ENCODE measurements at regions not wholly inside any gene's neighbourhood (a gene's known extent, or its start where the extent isn't known, plus 50 kb on each side); places are given as distances from the start of the nearest gene placed in this dataset.
"Not testable (repeated sequence)": the region's sequence is repeated elsewhere in the genome, so short reads cannot be mapped to it uniquely, and the experiment has no call there.

GRCh38 chr20:11976966-11977365, 59.3 kb downstream of the BTBD3 start:
- DNase-seq, result no peak

DNA sequence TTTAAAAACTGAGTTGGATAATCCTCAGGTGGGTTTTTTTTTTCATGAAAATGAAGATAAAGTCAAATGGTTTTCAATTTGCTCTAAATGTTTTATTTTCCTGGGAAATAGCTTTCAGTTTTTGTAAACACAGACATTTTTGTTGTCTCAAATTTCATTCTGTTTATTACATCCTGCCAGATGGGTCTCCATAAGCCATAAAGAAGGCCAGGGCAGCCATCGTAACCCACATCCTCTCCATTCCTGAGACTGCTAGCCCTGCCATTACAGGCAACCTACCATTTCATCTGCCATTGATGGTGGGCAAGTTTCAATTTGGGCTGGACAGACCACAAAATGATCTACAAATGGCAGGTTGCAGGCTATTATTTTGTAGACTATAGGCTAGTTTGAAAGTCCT, 60.8 kb downstream of the BTBD3 start:
- no peak for DNase-seq

DNA sequence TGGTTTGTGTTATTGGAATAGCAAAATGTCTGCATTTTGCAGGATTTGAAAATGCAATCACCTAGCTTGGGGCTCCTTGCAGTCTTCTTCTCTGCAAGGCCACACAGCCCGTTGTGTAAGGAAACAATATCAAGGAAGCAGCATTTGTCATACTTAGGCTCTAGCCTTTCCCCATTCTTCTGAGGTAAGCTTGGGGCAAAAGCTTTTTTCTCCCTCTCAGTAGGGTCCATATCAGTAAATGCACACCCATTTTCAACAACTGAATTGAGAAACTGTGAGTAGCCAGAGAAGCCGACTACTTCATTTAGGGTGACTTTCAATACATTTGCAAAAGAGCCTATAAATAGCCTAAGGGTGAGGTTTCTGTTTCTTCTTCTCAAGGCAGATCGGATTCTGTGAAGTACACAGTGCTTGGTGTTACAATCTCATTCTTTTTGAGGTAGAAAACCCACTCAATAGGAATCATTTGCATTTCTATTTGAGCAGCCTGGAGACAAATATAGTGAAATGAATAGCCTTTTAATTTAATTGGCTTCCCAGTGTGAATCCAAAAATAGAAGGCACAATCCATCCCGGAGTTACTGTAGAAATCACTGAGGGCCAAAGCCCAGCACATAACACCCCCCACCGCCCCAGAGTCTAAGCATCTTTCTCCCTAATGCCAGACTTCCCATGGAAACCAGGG, 61.8 kb downstream of the BTBD3 start:
- no peak for DNase-seq

GRCh38 chr20:11980263-11980662, 62.6 kb downstream of the BTBD3 start:
- DNase-seq, result no peak

DNA sequence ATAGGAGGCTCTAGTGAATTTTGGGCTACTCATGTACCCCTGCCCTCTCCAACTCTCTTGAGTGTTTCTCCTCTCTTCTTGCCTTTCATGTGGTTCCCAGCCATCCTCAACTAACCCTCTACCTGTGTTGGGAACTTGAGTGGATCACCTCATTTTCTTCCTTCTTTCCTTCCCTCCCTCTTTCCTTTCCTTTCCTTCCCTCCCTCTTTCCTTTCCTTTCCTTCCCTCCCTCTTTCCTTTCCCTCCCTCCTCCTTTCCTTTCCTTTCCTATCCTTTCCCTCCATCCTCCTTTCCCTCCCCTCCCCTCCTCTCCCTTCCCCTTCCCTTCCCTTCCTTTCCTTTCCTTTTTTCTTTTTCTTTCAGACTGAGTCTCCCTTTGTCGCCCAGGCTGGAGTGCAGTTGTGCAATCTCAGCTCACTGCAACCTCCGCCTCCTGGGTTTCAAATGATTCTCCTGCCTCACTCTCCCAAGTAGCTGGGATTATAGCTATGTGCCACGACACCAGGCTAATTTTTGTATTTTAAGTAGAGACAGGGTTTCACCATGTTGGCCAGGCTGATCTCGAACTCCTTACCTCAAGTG, 63.8 kb downstream of the BTBD3 start:
- DNase-seq, result no peak

GRCh38 chr20:11982289-11982954, 64.7 kb downstream of the BTBD3 start:
- DNase-seq, result no peak

- no peak for DNase-seq
Measured at GRCh38 chr20:11982955-11983470, 65.3 kb downstream of the BTBD3 start.

GRCh38 chr20:11986954-11987353, 69.3 kb downstream of the BTBD3 start:
- no peak for DNase-seq

DNA sequence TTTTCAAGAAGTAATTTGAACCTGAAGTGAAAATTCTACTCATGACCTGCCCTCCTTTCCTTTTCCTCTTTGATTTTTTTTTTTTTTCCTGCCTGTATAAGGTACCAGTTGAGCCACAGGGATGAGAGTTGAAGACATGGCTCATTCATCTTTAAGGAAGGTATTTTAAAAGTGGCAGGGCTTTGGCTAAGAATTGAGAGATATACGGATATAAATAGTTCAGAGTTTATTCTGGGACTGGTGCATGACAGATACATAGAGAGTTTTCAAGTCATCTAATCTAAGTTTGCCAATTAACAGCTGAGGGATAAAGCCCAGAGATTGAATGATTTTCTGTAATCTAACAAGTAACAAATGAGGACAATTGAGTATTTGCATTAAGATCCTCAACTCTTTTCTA, 69.8 kb downstream of the BTBD3 start:
- DNase-seq, result no peak

- no peak for DNase-seq
Measured at GRCh38 chr20:11989018-11989771, 71.5 kb downstream of the BTBD3 start.

- no peak for DNase-seq
Measured at GRCh38 chr20:11992426-11992825, 74.7 kb downstream of the BTBD3 start.

GRCh38 chr20:11993886-11994461, 76.3 kb downstream of the BTBD3 start:
- no peak for DNase-seq

- DNase-seq, result no peak
Measured at GRCh38 chr20:11995805-11996567, 78.3 kb downstream of the BTBD3 start.

- not testable (repeated sequence) for DNase-seq
Measured at GRCh38 chr20:12004776-12005175, 87.1 kb downstream of the BTBD3 start.

DNA sequence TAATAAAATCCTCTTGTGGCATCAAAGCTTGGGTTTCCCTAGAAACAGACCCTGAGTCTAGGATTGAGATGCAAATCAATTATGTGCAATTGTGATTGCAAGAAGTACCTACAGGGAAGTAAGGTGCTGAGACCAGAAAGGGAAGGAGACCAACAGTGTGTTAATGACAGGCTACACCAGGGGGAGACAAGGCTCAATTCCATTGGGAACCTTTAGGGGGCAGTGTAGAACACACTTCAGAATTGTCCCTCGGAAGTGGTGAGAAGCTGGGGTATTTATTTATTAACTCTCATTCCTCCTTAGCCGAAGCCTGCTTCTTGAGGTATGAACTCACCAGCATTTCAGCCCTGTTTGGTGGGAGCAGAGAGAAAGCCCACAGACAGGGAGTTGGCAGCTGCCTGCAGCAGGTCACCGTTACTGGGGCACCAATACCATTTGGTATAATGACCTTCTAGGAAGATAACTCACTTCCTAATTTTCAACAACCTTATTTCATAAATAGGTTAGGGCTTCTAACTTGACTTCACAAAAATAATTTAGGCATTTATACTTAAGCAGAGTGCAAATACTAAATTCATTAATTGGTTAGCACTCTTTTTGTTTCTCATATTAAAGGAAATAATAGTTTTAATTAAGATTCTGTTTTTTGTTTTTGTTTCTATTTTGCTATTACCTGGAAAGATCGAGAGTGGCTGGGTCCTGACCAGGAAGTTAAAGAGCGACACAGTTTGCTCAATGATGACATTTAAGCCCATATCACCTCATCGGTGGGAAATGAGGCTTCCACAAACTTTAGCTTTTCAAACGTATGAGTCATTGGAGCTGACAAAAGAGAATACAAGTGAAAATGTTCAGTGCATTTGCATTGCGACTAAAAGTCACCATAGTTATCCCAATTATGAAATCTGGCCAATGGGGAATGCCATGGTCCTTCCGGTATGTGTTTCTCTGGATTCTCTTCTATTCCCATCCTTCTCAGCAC, 94.8 kb downstream of the BTBD3 start:
- DNase-seq, result peak; percentile 12

- DNase-seq, result no peak
Measured at GRCh38 chr20:12014276-12014675, 96.6 kb downstream of the BTBD3 start.

- DNase-seq, result no peak
Measured at GRCh38 chr20:12014736-12015135, 97.0 kb downstream of the BTBD3 start.

GRCh38 chr20:12016291-12016690, 98.6 kb downstream of the BTBD3 start:
- no peak for DNase-seq

DNA sequence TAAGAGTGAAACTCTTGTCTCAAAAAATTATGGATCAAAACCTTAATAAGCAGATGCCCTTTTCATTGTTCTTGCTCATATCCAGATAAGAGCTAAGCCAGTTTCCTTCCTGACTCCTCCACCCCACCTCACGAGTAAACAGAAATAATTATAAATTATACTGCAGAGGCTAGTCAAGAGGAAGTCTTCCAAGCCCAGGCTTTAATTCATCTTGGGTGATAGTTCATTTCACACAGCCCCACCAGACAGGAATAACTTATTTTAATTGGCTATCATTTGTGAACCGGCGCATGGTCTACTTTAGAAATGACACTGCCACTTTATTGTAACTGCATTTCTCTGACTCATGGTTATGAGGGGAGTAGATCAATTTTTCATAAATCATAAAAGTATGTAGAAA, 102.0 kb downstream of the BTBD3 start:
- DNase-seq, result no peak

GRCh38 chr20:12020846-12021245, 103.2 kb downstream of the BTBD3 start:
- DNase-seq, result no peak

DNA sequence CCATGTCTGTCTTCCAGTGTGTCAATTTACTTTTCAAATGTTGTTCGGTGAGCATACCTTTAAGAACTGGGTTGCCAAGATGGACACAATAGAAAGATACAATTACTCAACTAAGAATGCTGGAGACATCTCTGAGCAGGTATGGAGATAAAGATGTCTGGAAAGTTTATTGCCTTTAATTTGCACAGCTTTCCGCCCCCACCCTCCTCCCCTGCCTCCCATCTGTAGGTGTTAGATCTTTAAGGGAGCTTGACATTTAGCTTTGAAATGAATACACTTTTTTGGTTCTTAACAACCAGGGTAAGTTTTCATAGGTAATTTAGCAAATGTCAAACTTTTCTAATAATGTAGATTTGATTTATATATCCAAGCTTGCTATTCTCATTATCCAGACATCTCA, 104.4 kb downstream of the BTBD3 start:
- no peak for DNase-seq
